ENCODE measurements at regions not wholly inside any gene's neighbourhood (a gene's known extent, or its start where the extent isn't known, plus 50 kb on each side); places are given as distances from the start of the nearest gene placed in this dataset.

- no peak for TF ChIP-seq ZC3H10 (CRISPR knock-in tag; IDR thresholded peaks at IDR 0.05)
- no peak for TF ChIP-seq PPARA (CRISPR knock-in tag; IDR thresholded peaks at IDR 0.05; ENCODE audit: borderline replicate concordance)
- TF ChIP-seq ESRRG (CRISPR knock-in tag; IDR thresholded peaks at IDR 0.05) = no peak
- TF ChIP-seq, protein P1, sequence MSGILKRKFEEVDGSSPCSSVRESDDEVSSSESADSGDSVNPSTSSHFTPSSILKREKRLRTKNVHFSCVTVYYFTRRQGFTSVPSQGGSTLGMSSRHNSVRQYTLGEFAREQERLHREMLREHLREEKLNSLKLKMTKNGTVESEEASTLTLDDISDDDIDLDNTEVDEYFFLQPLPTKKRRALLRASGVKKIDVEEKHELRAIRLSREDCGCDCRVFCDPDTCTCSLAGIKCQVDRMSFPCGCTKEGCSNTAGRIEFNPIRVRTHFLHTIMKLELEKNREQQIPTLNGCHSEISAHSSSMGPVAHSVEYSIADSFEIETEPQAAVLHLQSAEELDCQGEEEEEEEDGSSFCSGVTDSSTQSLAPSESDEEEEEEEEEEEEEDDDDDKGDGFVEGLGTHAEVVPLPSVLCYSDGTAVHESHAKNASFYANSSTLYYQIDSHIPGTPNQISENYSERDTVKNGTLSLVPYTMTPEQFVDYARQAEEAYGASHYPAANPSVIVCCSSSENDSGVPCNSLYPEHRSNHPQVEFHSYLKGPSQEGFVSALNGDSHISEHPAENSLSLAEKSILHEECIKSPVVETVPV (CRISPR knock-in tag; IDR thresholded peaks at IDR 0.05) = no peak
- no peak for TF ChIP-seq PATZ1 (CRISPR knock-in tag; IDR thresholded peaks at IDR 0.05; ENCODE audit: borderline replicate concordance)
- TF ChIP-seq ZNF565 (CRISPR knock-in tag; conservative IDR thresholded peaks at IDR 0.05; ENCODE audit: low read depth) = no peak
- no peak for TF ChIP-seq SNAI2 (CRISPR knock-in tag; IDR thresholded peaks at IDR 0.05)
- TF ChIP-seq ARNTL (CRISPR knock-in tag; IDR thresholded peaks at IDR 0.05; ENCODE audit: borderline replicate concordance, low read depth) = no peak
- TF ChIP-seq, protein P2, sequence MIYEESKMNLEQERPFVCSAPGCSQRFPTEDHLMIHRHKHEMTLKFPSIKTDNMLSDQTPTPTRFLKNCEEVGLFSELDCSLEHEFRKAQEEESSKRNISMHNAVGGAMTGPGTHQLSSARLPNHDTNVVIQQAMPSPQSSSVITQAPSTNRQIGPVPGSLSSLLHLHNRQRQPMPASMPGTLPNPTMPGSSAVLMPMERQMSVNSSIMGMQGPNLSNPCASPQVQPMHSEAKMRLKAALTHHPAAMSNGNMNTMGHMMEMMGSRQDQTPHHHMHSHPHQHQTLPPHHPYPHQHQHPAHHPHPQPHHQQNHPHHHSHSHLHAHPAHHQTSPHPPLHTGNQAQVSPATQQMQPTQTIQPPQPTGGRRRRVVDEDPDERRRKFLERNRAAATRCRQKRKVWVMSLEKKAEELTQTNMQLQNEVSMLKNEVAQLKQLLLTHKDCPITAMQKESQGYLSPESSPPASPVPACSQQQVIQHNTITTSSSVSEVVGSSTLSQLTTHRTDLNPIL (CRISPR knock-in tag; IDR thresholded peaks at IDR 0.05; ENCODE audit: low read depth) = no peak
Observed at GRCh38 chr10:43824934-43825333, 176.3 kb upstream of the ZNF32 start.

Measured in SK-N-SH treated with all-trans-retinoic acid at 6 μM for 48 hours (cell line).